Cardiac muscle cell (in vitro differentiated cells and primary cell): ENCODE measurements at regions not wholly inside any gene's neighbourhood (a gene's known extent, or its start where the extent isn't known, plus 50 kb on each side); places are given as distances from the start of the nearest gene placed in this dataset.
"Not testable (repeated sequence)": the region's sequence is repeated elsewhere in the genome, so short reads cannot be mapped to it uniquely, and the experiment has no call there.

ENCODE experiments used
- DNase-seq, 2 donors: peaks; one replicate each; pipeline versions ENCODE4 v3.0.0 to v3.0.0-alpha.2; 2010 to 2017; ENCODE audit warnings: low read depth in 1 of 2, low spot score in 1 of 2
- H3K27ac ChIP-seq: fragments of 200-600 bp; sonication (generic); 2 replicates; pipeline ENCODE4 v1.5.1; 2016
- H3K27me3 ChIP-seq: fragments of 200-600 bp; sonication (generic); 2 replicates; pipeline ENCODE4 v1.6.0; 2016; ENCODE audit warnings: control low read depth
- H3K36me3 ChIP-seq: fragments of 200-600 bp; sonication (generic); 2 replicates; pipeline ENCODE4 v1.5.1; 2016; ENCODE audit warnings: control low read depth
- H3K4me1 ChIP-seq: fragments of 200-600 bp; sonication (generic); 2 replicates; pipeline ENCODE4 v1.8.1; 2017; ENCODE audit warnings: low read depth, mild to moderate bottlenecking, mixed run types
- H3K4me3 ChIP-seq: fragments of 200-600 bp; sonication (generic); 2 replicates; pipeline ENCODE4 v1.5.1; 2016; ENCODE audit warnings: mild to moderate bottlenecking
- H3K9me3 ChIP-seq: fragments of 200-600 bp; sonication (generic); 2 replicates; pipeline ENCODE4 v1.5.1; 2017; ENCODE audit warnings: low read depth, mild to moderate bottlenecking, control low read depth
- TF ChIP-seq, protein P1 (sequence below): IDR thresholded peaks from 2 replicates; pipeline ENCODE4 v1.5.1; 2012; ENCODE audit warnings: low read depth, mild to moderate bottlenecking, low read length

DNA sequence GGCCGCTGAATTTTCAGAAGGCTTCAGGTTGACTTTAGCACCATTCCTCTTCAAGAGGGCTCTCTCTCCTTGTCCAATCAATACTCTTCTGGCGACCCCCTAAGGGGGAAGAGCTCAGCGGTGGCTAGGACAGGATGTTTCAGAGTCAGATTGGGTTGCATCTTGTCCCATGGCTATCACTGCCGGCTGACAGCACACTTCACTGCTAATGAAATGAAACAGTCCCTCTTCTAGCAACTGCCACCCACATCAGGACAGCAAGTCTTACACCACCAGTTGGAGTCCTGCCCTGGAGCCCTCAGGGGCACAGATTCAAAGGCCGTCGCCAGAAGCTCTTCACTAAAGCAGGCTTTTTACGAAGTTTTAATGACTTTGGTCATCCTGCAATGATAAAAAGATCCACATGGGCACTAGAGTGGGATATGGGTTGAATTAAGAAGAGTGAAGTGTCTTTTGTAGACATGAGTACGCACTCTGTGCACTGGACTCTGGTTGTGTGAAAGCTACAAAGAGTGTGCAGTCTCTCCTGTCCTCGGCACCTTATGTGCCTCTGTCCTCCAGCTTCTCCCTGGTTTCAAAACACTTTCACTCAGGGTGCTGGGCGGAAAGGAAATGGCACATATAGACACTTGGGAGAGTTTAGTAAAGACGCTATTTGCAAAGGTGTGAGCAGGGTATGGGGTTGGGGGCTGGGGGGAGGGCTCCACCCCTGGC, 66.1 kb upstream of the SLC22A16 start:
- TF ChIP-seq, protein P1, sequence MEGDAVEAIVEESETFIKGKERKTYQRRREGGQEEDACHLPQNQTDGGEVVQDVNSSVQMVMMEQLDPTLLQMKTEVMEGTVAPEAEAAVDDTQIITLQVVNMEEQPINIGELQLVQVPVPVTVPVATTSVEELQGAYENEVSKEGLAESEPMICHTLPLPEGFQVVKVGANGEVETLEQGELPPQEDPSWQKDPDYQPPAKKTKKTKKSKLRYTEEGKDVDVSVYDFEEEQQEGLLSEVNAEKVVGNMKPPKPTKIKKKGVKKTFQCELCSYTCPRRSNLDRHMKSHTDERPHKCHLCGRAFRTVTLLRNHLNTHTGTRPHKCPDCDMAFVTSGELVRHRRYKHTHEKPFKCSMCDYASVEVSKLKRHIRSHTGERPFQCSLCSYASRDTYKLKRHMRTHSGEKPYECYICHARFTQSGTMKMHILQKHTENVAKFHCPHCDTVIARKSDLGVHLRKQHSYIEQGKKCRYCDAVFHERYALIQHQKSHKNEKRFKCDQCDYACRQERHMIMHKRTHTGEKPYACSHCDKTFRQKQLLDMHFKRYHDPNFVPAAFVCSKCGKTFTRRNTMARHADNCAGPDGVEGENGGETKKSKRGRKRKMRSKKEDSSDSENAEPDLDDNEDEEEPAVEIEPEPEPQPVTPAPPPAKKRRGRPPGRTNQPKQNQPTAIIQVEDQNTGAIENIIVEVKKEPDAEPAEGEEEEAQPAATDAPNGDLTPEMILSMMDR = no peak
- H3K4me3 ChIP-seq = no peak overlapping the region
- peak; percentile 27 to 62 for DNase-seq
- H3K9me3 ChIP-seq = no peaks in the 10 kb centered on the region
- peak overlapping the region; percentile 94 for H3K27ac ChIP-seq
- H3K4me1 ChIP-seq = peaks cover 31% of the 10 kb centered on the region
- H3K27me3 ChIP-seq = no peaks in the 10 kb centered on the region
- H3K36me3 ChIP-seq = no peaks in the 10 kb centered on the region

DNA sequence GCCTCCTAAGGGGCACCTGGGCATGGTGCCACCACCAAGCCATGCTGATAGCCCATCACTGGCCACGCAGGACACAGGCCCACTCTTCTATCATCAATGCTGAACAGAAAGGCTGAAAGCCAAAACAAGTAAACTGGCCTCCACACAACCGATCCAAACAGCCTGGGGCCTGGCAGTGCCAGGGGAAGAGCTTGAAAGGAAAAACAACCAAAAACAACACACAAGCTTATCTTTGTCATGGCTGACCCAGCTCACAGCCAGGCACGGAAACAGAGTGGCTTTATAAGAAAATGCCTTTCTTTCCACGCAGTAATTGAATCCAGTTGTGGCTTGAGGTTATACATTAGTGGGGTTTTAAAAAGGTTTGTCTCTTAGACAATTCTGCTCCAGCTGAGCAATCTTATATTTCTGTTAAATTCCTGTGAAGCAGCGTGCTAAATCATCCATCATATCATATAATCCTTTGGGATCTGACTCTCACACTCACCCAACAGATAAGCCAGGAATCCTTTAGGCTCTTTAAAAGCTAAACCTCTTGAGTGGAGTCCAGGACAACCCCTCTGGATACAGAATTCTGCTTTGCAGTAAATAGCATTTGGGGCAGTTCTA, 65.4 kb upstream of the SLC22A16 start:
- H3K27me3 ChIP-seq = no peaks in the 10 kb centered on the region
- TF ChIP-seq, protein P1 = no peak
- H3K9me3 ChIP-seq = no peaks in the 10 kb centered on the region
- DNase-seq = peak in 1 of 2 donors; percentile 20
- H3K4me1 ChIP-seq = peaks cover 34% of the 10 kb centered on the region
- no peak overlapping the region for H3K4me3 ChIP-seq
- H3K36me3 ChIP-seq = no peaks in the 10 kb centered on the region
- peak overlapping the region; percentile 94 for H3K27ac ChIP-seq

DNA sequence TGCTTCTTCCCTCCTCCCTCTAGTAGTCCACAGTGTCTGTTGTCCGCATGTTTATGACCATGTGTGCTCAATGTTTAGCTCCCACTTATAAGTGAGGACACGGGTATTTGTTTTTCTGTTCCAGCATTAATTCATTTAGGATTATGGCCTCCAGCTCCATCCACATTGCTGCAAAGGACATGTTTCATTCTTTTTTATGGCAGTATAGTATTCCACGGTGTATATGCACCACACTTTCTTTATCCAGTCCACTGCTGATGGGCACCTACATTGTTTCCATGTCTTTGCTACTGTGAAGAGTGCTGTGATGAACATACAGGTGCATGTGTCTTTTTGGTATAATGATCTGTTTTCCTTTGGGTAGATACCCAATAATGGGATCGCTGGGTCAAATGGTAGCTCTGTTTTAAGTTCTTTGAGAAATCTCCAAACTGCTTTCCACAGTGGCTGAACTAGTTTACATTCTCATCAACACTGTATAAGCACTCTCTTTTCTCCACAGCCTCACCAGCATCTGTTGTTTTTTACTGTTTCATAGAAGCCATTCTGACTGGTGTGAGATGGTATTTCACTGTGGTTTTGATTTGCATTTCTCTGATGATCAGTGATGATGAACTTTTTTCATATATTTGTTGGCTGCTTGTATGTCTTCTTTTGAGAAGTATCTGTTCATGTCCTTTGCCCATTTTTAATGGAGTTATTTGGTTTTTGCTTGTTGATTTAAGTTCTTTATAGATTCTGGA, 63.0 kb upstream of the SLC22A16 start:
- not testable (repeated sequence) for H3K4me3 ChIP-seq, H3K9me3 ChIP-seq, H3K36me3 ChIP-seq, DNase-seq, H3K27me3 ChIP-seq, H3K27ac ChIP-seq
- H3K4me1 ChIP-seq = peaks cover 35% of the 10 kb centered on the region

DNA sequence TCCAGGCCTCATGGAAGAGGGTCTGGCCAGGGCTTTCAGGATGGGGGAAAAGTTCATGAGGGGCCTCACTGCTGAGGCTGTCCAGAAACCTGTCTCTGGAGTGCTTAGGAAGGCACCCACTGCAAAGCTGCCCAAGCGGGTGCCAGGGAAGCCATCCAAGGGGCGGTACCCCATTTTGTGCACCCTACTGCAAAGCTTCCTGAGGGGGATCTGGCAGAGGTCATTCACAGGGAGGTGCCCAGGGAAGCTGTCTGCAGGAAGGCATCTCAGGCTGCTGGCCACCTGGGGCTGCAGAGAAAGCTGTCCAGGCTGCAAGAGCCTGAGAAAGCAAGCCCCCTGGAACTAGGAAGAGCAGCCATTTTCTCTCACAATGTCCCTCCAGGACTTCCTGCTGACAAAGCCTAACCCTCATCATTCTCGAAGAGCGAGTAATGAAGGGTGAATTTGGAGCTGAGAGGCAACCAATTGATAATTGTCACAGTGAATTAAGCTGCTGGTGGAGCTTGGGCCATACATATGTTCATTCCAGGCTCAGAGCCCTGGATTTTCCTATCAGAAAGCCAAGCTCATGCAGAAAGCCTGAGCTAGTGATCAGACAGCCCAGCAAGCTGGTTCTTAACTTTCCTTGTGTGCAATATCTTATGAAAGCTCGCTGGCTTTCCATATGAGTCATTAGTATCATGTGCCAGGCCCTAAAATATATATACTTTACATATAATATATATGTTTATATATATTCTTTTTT, 62.2 kb upstream of the SLC22A16 start:
- TF ChIP-seq, protein P1 = no peak
- Histone ChIP-seq H3K4me1 (peaks cover 29% of the 10 kb centered on the region), H3K27ac (no peak overlapping the region), H3K4me3 (no peak overlapping the region), H3K9me3 (no peaks in the 10 kb centered on the region), H3K36me3 (no peaks in the 10 kb centered on the region), H3K27me3 (no peaks in the 10 kb centered on the region)
- peak in 1 of 2 donors; percentile 24 for DNase-seq

DNA sequence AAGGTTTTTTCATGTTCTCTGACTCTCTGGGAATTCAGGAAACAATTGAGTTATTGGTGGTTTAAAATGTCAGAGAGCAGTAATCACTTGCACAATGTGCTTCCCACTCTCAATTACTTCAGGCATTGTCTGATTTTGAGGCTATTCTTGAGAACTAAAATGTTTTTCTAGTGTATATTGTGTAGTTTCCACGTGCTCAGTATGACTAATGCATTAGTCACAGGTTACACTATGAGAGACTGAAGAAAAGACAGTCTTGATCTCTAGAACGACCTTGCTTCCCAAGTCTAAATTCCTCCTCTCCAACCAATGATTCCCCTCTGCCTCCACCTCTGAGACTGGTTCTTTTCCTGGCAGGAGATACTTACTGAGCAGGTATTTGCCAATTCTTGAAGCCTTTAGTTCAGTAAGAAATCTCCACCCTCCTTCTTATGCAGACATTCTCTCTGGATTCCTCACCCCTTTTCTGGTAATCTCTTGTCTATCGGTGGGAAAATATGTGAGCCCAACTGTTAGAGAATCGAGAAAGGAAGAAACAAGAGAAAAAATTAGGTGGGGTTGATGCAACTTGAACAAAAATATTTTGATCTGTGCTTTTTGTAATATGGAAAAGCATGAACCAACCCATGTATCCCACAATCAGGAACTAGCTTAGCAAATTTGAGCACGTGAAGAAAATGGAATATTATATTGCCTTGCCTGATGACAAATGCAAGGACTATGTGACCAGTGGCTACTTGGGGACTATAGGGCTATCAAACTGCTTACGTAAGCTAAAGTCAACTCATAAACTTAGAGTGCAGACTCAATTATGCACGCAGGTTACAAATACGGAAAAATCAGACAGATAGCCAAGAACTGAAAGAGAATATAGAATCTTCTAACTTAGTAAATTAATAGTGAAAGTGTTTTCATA, 61.1 kb upstream of the SLC22A16 start:
- Histone ChIP-seq H3K9me3 (no peaks in the 10 kb centered on the region), H3K4me3 (no peak overlapping the region), H3K36me3 (no peaks in the 10 kb centered on the region), H3K4me1 (peaks cover 18% of the 10 kb centered on the region), H3K27me3 (no peaks in the 10 kb centered on the region), H3K27ac (peak overlapping the region; percentile 8)
- peak in 1 of 2 donors; percentile 93 for DNase-seq
- TF ChIP-seq, protein P1 = no peak
